Natural killer cell (primary cell): ENCODE measurements at regions not wholly inside any gene's neighbourhood (a gene's known extent, or its start where the extent isn't known, plus 50 kb on each side); places are given as distances from the start of the nearest gene placed in this dataset.

Source experiments
- ATAC-seq, 3 donors: fragments of 150-1000 bp in 2 of 3; fragments of 200-7000 bp in 1 of 3; cut with Tn5 transposase; 1 replicate in 1 of 3; 2 replicates in 2 of 3; pipeline ENCODE4 v1.10.0; 2021; ENCODE audit warnings: mild to moderate bottlenecking in 2 of 3, moderate library complexity in 2 of 3
- DNase-seq, 2 donors: peaks; one replicate each; pipeline versions ENCODE4 v3.0.0 to v3.0.0-alpha.2; 2013 to 2021; ENCODE audit warnings: mixed read lengths in 1 of 2
- H3K27ac ChIP-seq: one replicate; pipeline ENCODE4 v1.5.1; 2013; ENCODE audit warnings: mild to moderate bottlenecking, low read length
- H3K27me3 ChIP-seq: one replicate; pipeline ENCODE4 v1.6.1; 2013; ENCODE audit warnings: low read length; ENCODE audit not compliant: control insufficient read depth, insufficient read depth
- H3K36me3 ChIP-seq: one replicate; pipeline ENCODE4 v1.6.1; 2013; ENCODE audit warnings: low read length; ENCODE audit not compliant: control insufficient read depth, insufficient read depth
- H3K4me1 ChIP-seq: one replicate; pipeline ENCODE4 v1.6.1; 2013; ENCODE audit warnings: low read length; ENCODE audit not compliant: control insufficient read depth, insufficient read depth
- H3K4me3 ChIP-seq: one replicate; pipeline ENCODE4 v1.5.1; 2013; ENCODE audit warnings: low read length
- H3K9me3 ChIP-seq: one replicate; pipeline ENCODE4 v1.6.1; 2013; ENCODE audit warnings: low read length; ENCODE audit not compliant: control insufficient read depth, insufficient read depth
- H3K27ac Mint-ChIP-seq, 2 donors: one replicate each; pipeline ENCODE4 v1.8.0; 2022; ENCODE audit warnings: mild to moderate bottlenecking in 2 of 2, mixed read lengths in 2 of 2, moderate library complexity in 1 of 2
- H3K27me3 Mint-ChIP-seq, 2 donors: one replicate each; pipeline ENCODE4 v1.8.0; 2022; ENCODE audit warnings: low read depth in 2 of 2, mixed read lengths in 2 of 2
- H3K36me3 Mint-ChIP-seq: one replicate; pipeline ENCODE4 v1.8.0; 2022; ENCODE audit warnings: mixed read lengths
- H3K4me1 Mint-ChIP-seq, 2 donors: one replicate each; pipeline ENCODE4 v1.8.0; 2022; ENCODE audit warnings: mixed read lengths in 2 of 2
- H3K4me3 Mint-ChIP-seq: one replicate; pipeline ENCODE4 v1.8.0; 2022; ENCODE audit warnings: mild to moderate bottlenecking, moderate library complexity, mixed read lengths
- H3K9me3 Mint-ChIP-seq, 2 donors: one replicate each; pipeline ENCODE4 v1.8.0; 2022; ENCODE audit warnings: mixed read lengths in 2 of 2
- CTCF ChIP-seq: fragments of 200-600 bp; IDR thresholded peaks from one replicate; pipeline ENCODE4 v1.8.0; 2022; ENCODE audit warnings: antibody characterized with exemption
- WGBS: methylation state at CpG from one replicate; pipeline ENCODE4 v1.1.7; 2013; ENCODE audit warnings: missing lambda C conversion rate; ENCODE audit not compliant: insufficient coverage; 5-methylcytosine and 5-hydroxymethylcytosine counted together
- intact Hi-C: fragments of 100-400 bp; cut with micrococcal nuclease; formaldehyde crosslinking; loops from one replicate; pipeline ENCODE4 v1.14.2; 2022

GRCh38 chr6:44514085-44514484 lies 126.6 kb downstream of the CDC5L start:
- no peak for TF ChIP-seq CTCF
- no peak overlapping the region for H3K27ac ChIP-seq
- H3K4me3 Mint-ChIP-seq = no peak overlapping the region
- H3K36me3 Mint-ChIP-seq = no peaks in the 10 kb centered on the region
- no peak for ATAC-seq
- H3K9me3 ChIP-seq = no peaks in the 10 kb centered on the region
- no peak overlapping the region for H3K27ac Mint-ChIP-seq
- no peaks in the 10 kb centered on the region for H3K9me3 Mint-ChIP-seq
- H3K4me1 Mint-ChIP-seq = no peaks in the 10 kb centered on the region
- peaks cover 19 to 20% of the 10 kb centered on the region in 2 donors for H3K27me3 Mint-ChIP-seq
- H3K27me3 ChIP-seq = no peaks in the 10 kb centered on the region
- no peaks in the 10 kb centered on the region for H3K4me1 ChIP-seq
- 87% methylated on average over 2 of the region's 2 CpGs for WGBS
- no peaks in the 10 kb centered on the region for H3K36me3 ChIP-seq
- intact Hi-C loops = no loop called here
- DNase-seq = no peak
- H3K4me3 ChIP-seq = no peak overlapping the region

GRCh38 chr6:44514576-44515193 lies 127.2 kb downstream of the CDC5L start:
- TF ChIP-seq CTCF = no peak
- WGBS = 82% methylated on average over 3 of the region's 3 CpGs
- H3K4me3 Mint-ChIP-seq = no peak overlapping the region

GRCh38 chr6:44522871-44523270 lies 135.4 kb downstream of the CDC5L start:
- Mint-ChIP-seq H3K4me3 (no peak overlapping the region), H3K9me3 (peaks cover 0 to 3% of the 10 kb centered on the region in 2 donors), H3K27me3 (peaks cover 17 to 26% of the 10 kb centered on the region in 2 donors), H3K36me3 (peaks cover 9% of the 10 kb centered on the region), H3K27ac (no peak overlapping the region), H3K4me1 (peaks cover 13 to 23% of the 10 kb centered on the region in 2 donors)
- H3K27ac ChIP-seq = no peak overlapping the region
- DNase-seq (no peak), ATAC-seq (peak in 2 of 3 donors; percentile 21 to 24)
- intact Hi-C loops = no loop called here
- TF ChIP-seq CTCF = no peak
- peaks cover 19% of the 10 kb centered on the region for H3K4me1 ChIP-seq
- 70% methylated on average over 4 of the region's 4 CpGs for WGBS
- no peaks in the 10 kb centered on the region for H3K9me3 ChIP-seq
- H3K36me3 ChIP-seq = no peaks in the 10 kb centered on the region
- no peaks in the 10 kb centered on the region for H3K27me3 ChIP-seq
- H3K4me3 ChIP-seq = no peak overlapping the region

More at GRCh38 chr6:44514576-44515193, 127.2 kb downstream of the CDC5L start:
- no peaks in the 10 kb centered on the region for H3K36me3 ChIP-seq
- H3K4me1 Mint-ChIP-seq = no peaks in the 10 kb centered on the region
- H3K9me3 Mint-ChIP-seq = no peaks in the 10 kb centered on the region
- no peaks in the 10 kb centered on the region for H3K27me3 ChIP-seq
- no peak overlapping the region for H3K27ac ChIP-seq
- H3K9me3 ChIP-seq = no peaks in the 10 kb centered on the region
- no peak overlapping the region for H3K4me3 ChIP-seq
- no peaks in the 10 kb centered on the region for H3K36me3 Mint-ChIP-seq
- no peak for ATAC-seq
- H3K4me1 ChIP-seq = no peaks in the 10 kb centered on the region
- intact Hi-C loops = no loop called here
- H3K27me3 Mint-ChIP-seq = peaks cover 23 to 26% of the 10 kb centered on the region in 2 donors
- DNase-seq = no peak
- H3K27ac Mint-ChIP-seq = no peak overlapping the region
